ENCODE measurements at regions not wholly inside any gene's neighbourhood (a gene's known extent, or its start where the extent isn't known, plus 50 kb on each side); places are given as distances from the start of the nearest gene placed in this dataset.

GRCh38 chr12:88327276-88327675 is 185.2 kb downstream of the TMTC3 start:
- Mint-ChIP-seq H3K4me3 (no peak overlapping the region), H3K27ac (no peak overlapping the region), H3K27me3 (no peaks in the 10 kb centered on the region), H3K4me1 (ENCODE audit: low read depth in 2 of 2) (no peaks in the 10 kb centered on the region), H3K36me3 (no peaks in the 10 kb centered on the region), H3K9me3 (peaks cover 11% of the 10 kb centered on the region)
- ATAC-seq (no peak), DNase-seq (ENCODE audit: low spot score) (no peak)

- no peak overlapping the region for H3K27ac Mint-ChIP-seq
- no peak overlapping the region for H3K4me3 Mint-ChIP-seq
- ATAC-seq (no peak), DNase-seq (ENCODE audit: low spot score) (no peak)
- no peaks in the 10 kb centered on the region for H3K36me3 Mint-ChIP-seq
- H3K9me3 Mint-ChIP-seq, result peaks cover 11% of the 10 kb centered on the region
- H3K4me1 Mint-ChIP-seq (ENCODE audit: low read depth in 2 of 2), result no peaks in the 10 kb centered on the region
- no peaks in the 10 kb centered on the region for H3K27me3 Mint-ChIP-seq
Observed at GRCh38 chr12:88328090-88328489, 186.0 kb downstream of the TMTC3 start.

GRCh38 chr12:88329833-88330232 is 187.7 kb downstream of the TMTC3 start:
- H3K9me3 Mint-ChIP-seq, result peaks cover 11% of the 10 kb centered on the region
- no peaks in the 10 kb centered on the region for H3K4me1 Mint-ChIP-seq (ENCODE audit: low read depth in 2 of 2)
- no peak overlapping the region for H3K4me3 Mint-ChIP-seq
- H3K27ac Mint-ChIP-seq, result no peak overlapping the region
- ATAC-seq (no peak), DNase-seq (ENCODE audit: low spot score) (no peak)
- H3K27me3 Mint-ChIP-seq, result no peaks in the 10 kb centered on the region
- H3K36me3 Mint-ChIP-seq, result no peaks in the 10 kb centered on the region

GRCh38 chr12:88334271-88334670 is 192.2 kb downstream of the TMTC3 start:
- H3K27me3 Mint-ChIP-seq, result no peaks in the 10 kb centered on the region
- no peaks in the 10 kb centered on the region for H3K4me1 Mint-ChIP-seq (ENCODE audit: low read depth in 2 of 2)
- ATAC-seq (no peak), DNase-seq (ENCODE audit: low spot score) (no peak)
- H3K36me3 Mint-ChIP-seq, result no peaks in the 10 kb centered on the region
- no peak overlapping the region for H3K4me3 Mint-ChIP-seq
- H3K9me3 Mint-ChIP-seq, result peaks cover 6% of the 10 kb centered on the region
- H3K27ac Mint-ChIP-seq, result no peak overlapping the region

- H3K9me3 Mint-ChIP-seq, result peaks cover 9% of the 10 kb centered on the region
- no peaks in the 10 kb centered on the region for H3K27me3 Mint-ChIP-seq
- no peaks in the 10 kb centered on the region for H3K36me3 Mint-ChIP-seq
- no peak overlapping the region for H3K4me3 Mint-ChIP-seq
- DNase-seq (ENCODE audit: low spot score) (no peak), ATAC-seq (no peak)
- no peaks in the 10 kb centered on the region for H3K4me1 Mint-ChIP-seq (ENCODE audit: low read depth in 2 of 2)
- H3K27ac Mint-ChIP-seq, result no peak overlapping the region
Observed at GRCh38 chr12:88336076-88336739, 194.1 kb downstream of the TMTC3 start.

- ATAC-seq (no peak), DNase-seq (ENCODE audit: low spot score) (no peak)
- no peak overlapping the region for H3K27ac Mint-ChIP-seq
- no peaks in the 10 kb centered on the region for H3K36me3 Mint-ChIP-seq
- H3K4me3 Mint-ChIP-seq, result no peak overlapping the region
- no peaks in the 10 kb centered on the region for H3K27me3 Mint-ChIP-seq
- H3K9me3 Mint-ChIP-seq, result peaks cover 12% of the 10 kb centered on the region
- no peaks in the 10 kb centered on the region for H3K4me1 Mint-ChIP-seq (ENCODE audit: low read depth in 2 of 2)
Observed at GRCh38 chr12:88338486-88338885, 196.4 kb downstream of the TMTC3 start.

- Mint-ChIP-seq H3K27ac (no peak overlapping the region), H3K9me3 (peaks cover 12% of the 10 kb centered on the region), H3K4me3 (no peak overlapping the region), H3K36me3 (no peaks in the 10 kb centered on the region), H3K4me1 (ENCODE audit: low read depth in 2 of 2) (no peaks in the 10 kb centered on the region), H3K27me3 (no peaks in the 10 kb centered on the region)
- DNase-seq (ENCODE audit: low spot score), result no peak
- no peak for ATAC-seq
Observed at GRCh38 chr12:88339254-88339949, 197.3 kb downstream of the TMTC3 start.

- peaks cover 12% of the 10 kb centered on the region for H3K9me3 Mint-ChIP-seq
- no peak overlapping the region for H3K27ac Mint-ChIP-seq
- no peaks in the 10 kb centered on the region for H3K27me3 Mint-ChIP-seq
- DNase-seq (ENCODE audit: low spot score) (no peak), ATAC-seq (no peak)
- no peaks in the 10 kb centered on the region for H3K36me3 Mint-ChIP-seq
- H3K4me1 Mint-ChIP-seq (ENCODE audit: low read depth in 2 of 2), result no peaks in the 10 kb centered on the region
- no peak overlapping the region for H3K4me3 Mint-ChIP-seq
Observed at GRCh38 chr12:88339966-88340365, 197.9 kb downstream of the TMTC3 start.

GRCh38 chr12:88342251-88342806 is 200.2 kb downstream of the TMTC3 start:
- no peaks in the 10 kb centered on the region for H3K36me3 Mint-ChIP-seq
- ATAC-seq (no peak), DNase-seq (ENCODE audit: low spot score) (no peak)
- H3K27me3 Mint-ChIP-seq, result no peaks in the 10 kb centered on the region
- H3K4me3 Mint-ChIP-seq, result no peak overlapping the region
- H3K4me1 Mint-ChIP-seq (ENCODE audit: low read depth in 2 of 2), result no peaks in the 10 kb centered on the region
- peaks cover 10% of the 10 kb centered on the region for H3K9me3 Mint-ChIP-seq
- H3K27ac Mint-ChIP-seq, result no peak overlapping the region

- no peak overlapping the region for H3K27ac Mint-ChIP-seq
- H3K4me3 Mint-ChIP-seq, result no peak overlapping the region
- ATAC-seq, result no peak
- no peak for DNase-seq (ENCODE audit: low spot score)
- peaks cover 16% of the 10 kb centered on the region for H3K9me3 Mint-ChIP-seq
- no peaks in the 10 kb centered on the region for H3K36me3 Mint-ChIP-seq
- H3K4me1 Mint-ChIP-seq (ENCODE audit: low read depth in 2 of 2), result no peaks in the 10 kb centered on the region
- no peaks in the 10 kb centered on the region for H3K27me3 Mint-ChIP-seq
Observed at GRCh38 chr12:88351146-88351545, 209.0 kb downstream of the TMTC3 start.

- Mint-ChIP-seq H3K4me1 (ENCODE audit: low read depth in 2 of 2) (no peaks in the 10 kb centered on the region), H3K4me3 (no peak overlapping the region), H3K9me3 (peaks cover 3% of the 10 kb centered on the region), H3K36me3 (no peaks in the 10 kb centered on the region), H3K27me3 (no peaks in the 10 kb centered on the region), H3K27ac (no peak overlapping the region)
- ATAC-seq, result no peak
- no peak for DNase-seq (ENCODE audit: low spot score)
Observed at GRCh38 chr12:88354691-88355090, 212.6 kb downstream of the TMTC3 start.

- H3K36me3 Mint-ChIP-seq, result no peaks in the 10 kb centered on the region
Observed at GRCh38 chr12:88360343-88360742, 218.2 kb downstream of the TMTC3 start.

GRCh38 chr12:88361493-88361892 is 218.8 kb downstream of the KITLG start:
- Mint-ChIP-seq H3K36me3 (no peaks in the 10 kb centered on the region), H3K27ac (no peak overlapping the region), H3K4me3 (no peak overlapping the region), H3K27me3 (no peaks in the 10 kb centered on the region), H3K9me3 (peaks cover 7% of the 10 kb centered on the region), H3K4me1 (ENCODE audit: low read depth in 2 of 2) (no peaks in the 10 kb centered on the region)
- ATAC-seq (no peak), DNase-seq (ENCODE audit: low spot score) (no peak)

More at GRCh38 chr12:88360343-88360742, 218.2 kb downstream of the TMTC3 start:
- ATAC-seq, result no peak
- no peak for DNase-seq (ENCODE audit: low spot score)
- H3K9me3 Mint-ChIP-seq, result peaks cover 7% of the 10 kb centered on the region
- H3K27ac Mint-ChIP-seq, result no peak overlapping the region
- H3K4me3 Mint-ChIP-seq, result no peak overlapping the region
- H3K27me3 Mint-ChIP-seq, result no peaks in the 10 kb centered on the region
- H3K4me1 Mint-ChIP-seq (ENCODE audit: low read depth in 2 of 2), result no peaks in the 10 kb centered on the region

- no peaks in the 10 kb centered on the region for H3K27me3 Mint-ChIP-seq
- H3K9me3 Mint-ChIP-seq, result peaks cover 7% of the 10 kb centered on the region
- no peak overlapping the region for H3K4me3 Mint-ChIP-seq
- H3K36me3 Mint-ChIP-seq, result no peaks in the 10 kb centered on the region
- DNase-seq (ENCODE audit: low spot score), result no peak
- H3K27ac Mint-ChIP-seq, result no peak overlapping the region
- no peaks in the 10 kb centered on the region for H3K4me1 Mint-ChIP-seq (ENCODE audit: low read depth in 2 of 2)
- no peak for ATAC-seq
Observed at GRCh38 chr12:88362439-88362838, 217.8 kb downstream of the KITLG start.

Data from natural killer cell treated with Interleukin-12 subunit alpha and Interleukin-12 subunit beta and Interleukin-15 and Interleukin-18, amount 100 ng/mL, for 72 hours (primary cell).